GM12878 (cell line): ENCODE measurements at regions not wholly inside any gene's neighbourhood (a gene's known extent, or its start where the extent isn't known, plus 50 kb on each side); places are given as distances from the start of the nearest gene placed in this dataset.

Experiments
- ATF7 ChIP-seq: fragments of 450-650 bp; IDR thresholded peaks from 2 replicates; pipeline ENCODE4 v1.6.1; 2016; ENCODE audit warnings: low read depth, mild to moderate bottlenecking
- BMI1 ChIP-seq: fragments of 450-650 bp; IDR thresholded peaks from 2 replicates; pipeline ENCODE4 v1.6.1; 2016; ENCODE audit warnings: mild to moderate bottlenecking, moderate library complexity, borderline replicate concordance
- FOXM1 ChIP-seq: IDR thresholded peaks from 2 replicates; pipeline ENCODE4 v1.6.1; 2012; ENCODE audit warnings: low read depth, mild to moderate bottlenecking, inconsistent platforms, low read length, moderate library complexity
- IKZF2 ChIP-seq, 2 experiments: fragments of 450-650 bp; IDR thresholded peaks; 2 replicates each; pipeline ENCODE4 v1.6.1; 2017; ENCODE audit warnings: mild to moderate bottlenecking in 2 of 2, moderate library complexity in 2 of 2
- NBN ChIP-seq: fragments of 450-650 bp; IDR thresholded peaks from 2 replicates; pipeline ENCODE4 v1.6.1; 2016
- NR2F1 ChIP-seq: fragments of 450-650 bp; conservative IDR thresholded peaks from 2 replicates; pipeline ENCODE4 v1.6.1; 2017; ENCODE audit warnings: mild to moderate bottlenecking
- PAX5 ChIP-seq: IDR thresholded peaks from 2 replicates; pipeline ENCODE4 v1.6.1; 2011; ENCODE audit warnings: low read depth, low read length, borderline replicate concordance
- SREBF1 ChIP-seq: IDR thresholded peaks from 2 replicates; pipeline ENCODE4 v1.6.1; 2012; ENCODE audit warnings: mild to moderate bottlenecking, low read length
- STAT3 ChIP-seq: IDR thresholded peaks from 2 replicates; pipeline ENCODE4 v1.6.1; 2011; ENCODE audit warnings: low read depth, low read length, improper control_type of control experiment
- TAF1 ChIP-seq: IDR thresholded peaks from 2 replicates; pipeline ENCODE4 v1.6.1; 2011; ENCODE audit warnings: mild to moderate bottlenecking, low read depth, low read length, borderline replicate concordance
- TF ChIP-seq, protein P1 (sequence below): IDR thresholded peaks from 2 replicates; pipeline ENCODE4 v1.6.1; 2011; ENCODE audit warnings: borderline replicate concordance, low read depth, mild to moderate bottlenecking, moderate library complexity, low read length; ENCODE audit not compliant: insufficient read depth, poor library complexity, severe bottlenecking
- TF ChIP-seq, protein P2 (sequence below): fragments of 450-650 bp; IDR thresholded peaks from 2 replicates; pipeline ENCODE4 v1.6.1; 2017; ENCODE audit warnings: low read depth, mild to moderate bottlenecking, moderate library complexity
- TF ChIP-seq, protein P3 (sequence below): fragments of 450-650 bp; IDR thresholded peaks from 2 replicates; pipeline ENCODE4 v1.6.1; 2016; ENCODE audit warnings: mild to moderate bottlenecking
- TF ChIP-seq, protein P4 (sequence below): fragments of 450-650 bp; IDR thresholded peaks from 2 replicates; pipeline ENCODE4 v1.6.1; 2016; ENCODE audit warnings: mild to moderate bottlenecking, moderate library complexity, borderline replicate concordance
- TF ChIP-seq, protein P5 (sequence below): fragments of 450-650 bp; IDR thresholded peaks from 2 replicates; pipeline ENCODE4 v1.6.1; 2017; ENCODE audit warnings: mild to moderate bottlenecking, low read depth, inconsistent platforms; ENCODE audit not compliant: poor library complexity, severe bottlenecking

DNA sequence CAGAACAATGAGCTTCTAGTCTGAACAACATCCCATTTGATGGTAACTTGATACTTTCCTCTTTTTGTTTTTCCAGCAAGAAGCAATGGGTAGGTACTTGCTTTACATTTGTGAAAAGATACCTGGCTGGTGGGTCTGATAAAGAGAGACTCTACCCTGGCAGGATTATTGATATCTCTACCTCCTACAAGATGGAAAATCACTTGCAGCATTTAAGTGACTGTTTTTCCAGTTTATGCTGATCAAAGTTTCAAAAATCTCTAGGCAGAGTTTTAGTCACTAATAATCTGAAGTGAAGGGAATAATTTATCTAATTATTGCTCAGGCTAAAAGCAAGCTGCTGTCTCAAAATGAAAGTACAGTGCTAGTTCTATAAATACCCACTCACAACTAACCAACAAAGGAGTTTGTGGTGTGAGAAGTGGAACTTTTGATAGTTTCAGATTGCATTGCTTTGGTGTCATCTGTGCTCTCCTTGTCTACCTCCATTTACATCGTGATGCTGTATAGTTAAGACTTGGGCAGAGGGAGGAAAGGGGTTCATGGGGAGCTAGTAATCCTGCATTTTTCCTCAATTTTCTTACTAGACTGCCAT lies 86.0 kb upstream of the ANKRD1 start (continued):
- TF ChIP-seq, protein P1, sequence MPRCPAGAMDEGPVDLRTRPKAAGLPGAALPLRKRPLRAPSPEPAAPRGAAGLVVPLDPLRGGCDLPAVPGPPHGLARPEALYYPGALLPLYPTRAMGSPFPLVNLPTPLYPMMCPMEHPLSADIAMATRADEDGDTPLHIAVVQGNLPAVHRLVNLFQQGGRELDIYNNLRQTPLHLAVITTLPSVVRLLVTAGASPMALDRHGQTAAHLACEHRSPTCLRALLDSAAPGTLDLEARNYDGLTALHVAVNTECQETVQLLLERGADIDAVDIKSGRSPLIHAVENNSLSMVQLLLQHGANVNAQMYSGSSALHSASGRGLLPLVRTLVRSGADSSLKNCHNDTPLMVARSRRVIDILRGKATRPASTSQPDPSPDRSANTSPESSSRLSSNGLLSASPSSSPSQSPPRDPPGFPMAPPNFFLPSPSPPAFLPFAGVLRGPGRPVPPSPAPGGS: peak; percentile 75
- TF ChIP-seq, protein P2, sequence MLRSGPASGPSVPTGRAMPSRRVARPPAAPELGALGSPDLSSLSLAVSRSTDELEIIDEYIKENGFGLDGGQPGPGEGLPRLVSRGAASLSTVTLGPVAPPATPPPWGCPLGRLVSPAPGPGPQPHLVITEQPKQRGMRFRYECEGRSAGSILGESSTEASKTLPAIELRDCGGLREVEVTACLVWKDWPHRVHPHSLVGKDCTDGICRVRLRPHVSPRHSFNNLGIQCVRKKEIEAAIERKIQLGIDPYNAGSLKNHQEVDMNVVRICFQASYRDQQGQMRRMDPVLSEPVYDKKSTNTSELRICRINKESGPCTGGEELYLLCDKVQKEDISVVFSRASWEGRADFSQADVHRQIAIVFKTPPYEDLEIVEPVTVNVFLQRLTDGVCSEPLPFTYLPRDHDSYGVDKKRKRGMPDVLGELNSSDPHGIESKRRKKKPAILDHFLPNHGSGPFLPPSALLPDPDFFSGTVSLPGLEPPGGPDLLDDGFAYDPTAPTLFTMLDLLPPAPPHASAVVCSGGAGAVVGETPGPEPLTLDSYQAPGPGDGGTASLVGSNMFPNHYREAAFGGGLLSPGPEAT: peak; percentile 84
- TF ChIP-seq IKZF2 (IDR thresholded peaks at IDR 0.05) (peak; percentile 92 to 96), FOXM1 (peak; percentile 92), SREBF1 (no peak), PAX5 (peak; percentile 86; the same call in 1 of the 2 replicates), STAT3 (0 out of 2 replicates have a peak, but pooled peaks have one; percentile 62), BMI1 (peak; percentile 76; the same call in 1 of the 2 replicates), NBN (peak; percentile 72), ATF7 (peak; percentile 54), TAF1 (0 out of 2 replicates have a peak, but pooled peaks have one; percentile 35), NR2F1 (peak; percentile 36; the same call in 1 of the 2 replicates)
- TF ChIP-seq, protein P3, sequence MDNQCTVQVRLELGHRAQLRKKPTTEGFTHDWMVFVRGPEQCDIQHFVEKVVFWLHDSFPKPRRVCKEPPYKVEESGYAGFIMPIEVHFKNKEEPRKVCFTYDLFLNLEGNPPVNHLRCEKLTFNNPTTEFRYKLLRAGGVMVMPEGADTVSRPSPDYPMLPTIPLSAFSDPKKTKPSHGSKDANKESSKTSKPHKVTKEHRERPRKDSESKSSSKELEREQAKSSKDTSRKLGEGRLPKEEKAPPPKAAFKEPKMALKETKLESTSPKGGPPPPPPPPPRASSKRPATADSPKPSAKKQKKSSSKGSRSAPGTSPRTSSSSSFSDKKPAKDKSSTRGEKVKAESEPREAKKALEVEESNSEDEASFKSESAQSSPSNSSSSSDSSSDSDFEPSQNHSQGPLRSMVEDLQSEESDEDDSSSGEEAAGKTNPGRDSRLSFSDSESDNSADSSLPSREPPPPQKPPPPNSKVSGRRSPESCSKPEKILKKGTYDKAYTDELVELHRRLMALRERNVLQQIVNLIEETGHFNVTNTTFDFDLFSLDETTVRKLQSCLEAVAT: no peak
- TF ChIP-seq, protein P4, sequence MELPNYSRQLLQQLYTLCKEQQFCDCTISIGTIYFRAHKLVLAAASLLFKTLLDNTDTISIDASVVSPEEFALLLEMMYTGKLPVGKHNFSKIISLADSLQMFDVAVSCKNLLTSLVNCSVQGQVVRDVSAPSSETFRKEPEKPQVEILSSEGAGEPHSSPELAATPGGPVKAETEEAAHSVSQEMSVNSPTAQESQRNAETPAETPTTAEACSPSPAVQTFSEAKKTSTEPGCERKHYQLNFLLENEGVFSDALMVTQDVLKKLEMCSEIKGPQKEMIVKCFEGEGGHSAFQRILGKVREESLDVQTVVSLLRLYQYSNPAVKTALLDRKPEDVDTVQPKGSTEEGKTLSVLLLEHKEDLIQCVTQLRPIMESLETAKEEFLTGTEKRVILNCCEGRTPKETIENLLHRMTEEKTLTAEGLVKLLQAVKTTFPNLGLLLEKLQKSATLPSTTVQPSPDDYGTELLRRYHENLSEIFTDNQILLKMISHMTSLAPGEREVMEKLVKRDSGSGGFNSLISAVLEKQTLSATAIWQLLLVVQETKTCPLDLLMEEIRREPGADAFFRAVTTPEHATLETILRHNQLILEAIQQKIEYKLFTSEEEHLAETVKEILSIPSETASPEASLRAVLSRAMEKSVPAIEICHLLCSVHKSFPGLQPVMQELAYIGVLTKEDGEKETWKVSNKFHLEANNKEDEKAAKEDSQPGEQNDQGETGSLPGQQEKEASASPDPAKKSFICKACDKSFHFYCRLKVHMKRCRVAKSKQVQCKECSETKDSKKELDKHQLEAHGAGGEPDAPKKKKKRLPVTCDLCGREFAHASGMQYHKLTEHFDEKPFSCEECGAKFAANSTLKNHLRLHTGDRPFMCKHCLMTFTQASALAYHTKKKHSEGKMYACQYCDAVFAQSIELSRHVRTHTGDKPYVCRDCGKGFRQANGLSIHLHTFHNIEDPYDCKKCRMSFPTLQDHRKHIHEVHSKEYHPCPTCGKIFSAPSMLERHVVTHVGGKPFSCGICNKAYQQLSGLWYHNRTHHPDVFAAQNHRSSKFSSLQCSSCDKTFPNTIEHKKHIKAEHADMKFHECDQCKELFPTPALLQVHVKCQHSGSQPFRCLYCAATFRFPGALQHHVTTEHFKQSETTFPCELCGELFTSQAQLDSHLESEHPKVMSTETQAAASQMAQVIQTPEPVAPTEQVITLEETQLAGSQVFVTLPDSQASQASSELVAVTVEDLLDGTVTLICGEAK: no peak
- TF ChIP-seq, protein P5, sequence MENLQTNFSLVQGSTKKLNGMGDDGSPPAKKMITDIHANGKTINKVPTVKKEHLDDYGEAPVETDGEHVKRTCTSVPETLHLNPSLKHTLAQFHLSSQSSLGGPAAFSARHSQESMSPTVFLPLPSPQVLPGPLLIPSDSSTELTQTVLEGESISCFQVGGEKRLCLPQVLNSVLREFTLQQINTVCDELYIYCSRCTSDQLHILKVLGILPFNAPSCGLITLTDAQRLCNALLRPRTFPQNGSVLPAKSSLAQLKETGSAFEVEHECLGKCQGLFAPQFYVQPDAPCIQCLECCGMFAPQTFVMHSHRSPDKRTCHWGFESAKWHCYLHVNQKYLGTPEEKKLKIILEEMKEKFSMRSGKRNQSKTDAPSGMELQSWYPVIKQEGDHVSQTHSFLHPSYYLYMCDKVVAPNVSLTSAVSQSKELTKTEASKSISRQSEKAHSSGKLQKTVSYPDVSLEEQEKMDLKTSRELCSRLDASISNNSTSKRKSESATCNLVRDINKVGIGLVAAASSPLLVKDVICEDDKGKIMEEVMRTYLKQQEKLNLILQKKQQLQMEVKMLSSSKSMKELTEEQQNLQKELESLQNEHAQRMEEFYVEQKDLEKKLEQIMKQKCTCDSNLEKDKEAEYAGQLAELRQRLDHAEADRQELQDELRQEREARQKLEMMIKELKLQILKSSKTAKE: peak; percentile 84
